ENCODE measurements at regions not wholly inside any gene's neighbourhood (a gene's known extent, or its start where the extent isn't known, plus 50 kb on each side); places are given as distances from the start of the nearest gene placed in this dataset.

DNA sequence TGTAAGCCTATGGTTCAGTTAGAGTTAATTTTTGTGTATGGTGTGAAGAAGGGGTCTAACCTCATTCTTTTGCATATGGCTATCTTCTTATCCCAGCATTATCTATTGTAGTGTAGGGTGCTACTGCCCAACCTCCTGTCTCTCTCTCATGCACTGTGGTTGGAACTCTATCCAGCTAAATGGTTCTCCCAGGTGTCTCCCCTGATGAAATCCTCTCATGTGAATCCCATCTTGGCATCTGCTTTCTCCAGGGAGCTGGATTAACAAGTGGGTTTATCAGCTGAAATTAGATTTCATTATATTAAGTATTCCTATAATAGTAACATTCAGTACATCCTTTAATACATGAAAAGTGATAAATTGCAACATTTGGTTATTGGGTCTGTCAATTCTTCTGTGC lies 224.7 kb upstream of the SFRP2 start:
- H2BK12ac ChIP-seq (ENCODE audit: low read depth, low read length): no peak overlapping the region
- no peaks in the 10 kb centered on the region for H3K79me1 ChIP-seq (ENCODE audit: low read depth, low read length)

More for the DNA sequence above, 224.7 kb upstream of the SFRP2 start:
- no peaks in the 10 kb centered on the region; a peak in 1 of 7 replicates for H3K27me3 ChIP-seq (replicated peaks in 1 of 4; ENCODE audit: control insufficient read depth in 3 of 4, extremely low read depth in 1 of 4, insufficient read depth in 3 of 4, low read length in 3 of 4)
- H3K4ac ChIP-seq (replicated peaks; ENCODE audit: insufficient read length, low read depth, low read length): no peak overlapping the region
- H3K79me2 ChIP-seq (ENCODE audit: control insufficient read depth in 1 of 2, insufficient read depth in 2 of 2, low read length in 2 of 2): no peaks in the 10 kb centered on the region
- TF ChIP-seq, protein P1, sequence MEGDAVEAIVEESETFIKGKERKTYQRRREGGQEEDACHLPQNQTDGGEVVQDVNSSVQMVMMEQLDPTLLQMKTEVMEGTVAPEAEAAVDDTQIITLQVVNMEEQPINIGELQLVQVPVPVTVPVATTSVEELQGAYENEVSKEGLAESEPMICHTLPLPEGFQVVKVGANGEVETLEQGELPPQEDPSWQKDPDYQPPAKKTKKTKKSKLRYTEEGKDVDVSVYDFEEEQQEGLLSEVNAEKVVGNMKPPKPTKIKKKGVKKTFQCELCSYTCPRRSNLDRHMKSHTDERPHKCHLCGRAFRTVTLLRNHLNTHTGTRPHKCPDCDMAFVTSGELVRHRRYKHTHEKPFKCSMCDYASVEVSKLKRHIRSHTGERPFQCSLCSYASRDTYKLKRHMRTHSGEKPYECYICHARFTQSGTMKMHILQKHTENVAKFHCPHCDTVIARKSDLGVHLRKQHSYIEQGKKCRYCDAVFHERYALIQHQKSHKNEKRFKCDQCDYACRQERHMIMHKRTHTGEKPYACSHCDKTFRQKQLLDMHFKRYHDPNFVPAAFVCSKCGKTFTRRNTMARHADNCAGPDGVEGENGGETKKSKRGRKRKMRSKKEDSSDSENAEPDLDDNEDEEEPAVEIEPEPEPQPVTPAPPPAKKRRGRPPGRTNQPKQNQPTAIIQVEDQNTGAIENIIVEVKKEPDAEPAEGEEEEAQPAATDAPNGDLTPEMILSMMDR (IDR thresholded peaks at IDR 0.05; ENCODE audit: control extremely low read depth in 1 of 3, insufficient read depth in 1 of 3, low read depth in 1 of 3, low read length in 3 of 3): no peak
- TF ChIP-seq CTBP2 (IDR thresholded peaks at IDR 0.05; ENCODE audit: borderline replicate concordance, insufficient read depth, insufficient read length, low read length): no peak
- TF ChIP-seq, protein P2, sequence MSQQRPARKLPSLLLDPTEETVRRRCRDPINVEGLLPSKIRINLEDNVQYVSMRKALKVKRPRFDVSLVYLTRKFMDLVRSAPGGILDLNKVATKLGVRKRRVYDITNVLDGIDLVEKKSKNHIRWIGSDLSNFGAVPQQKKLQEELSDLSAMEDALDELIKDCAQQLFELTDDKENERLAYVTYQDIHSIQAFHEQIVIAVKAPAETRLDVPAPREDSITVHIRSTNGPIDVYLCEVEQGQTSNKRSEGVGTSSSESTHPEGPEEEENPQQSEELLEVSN (IDR thresholded peaks at IDR 0.05): no peak
- no peak overlapping the region for H4K5ac ChIP-seq (ENCODE audit: insufficient read length, low read depth, low read length)
- H3K18ac ChIP-seq (ENCODE audit: extremely low read depth, low read length): no peak overlapping the region
- H3K23me2 ChIP-seq (ENCODE audit: low read depth, low read length): peaks cover 2% of the 10 kb centered on the region; the same call in 1 of the 2 replicates
- no peak overlapping the region for H2AK5ac ChIP-seq (ENCODE audit: low read depth, low read length)
- H3K4me2 ChIP-seq (ENCODE audit: insufficient read depth in 1 of 2, low read depth in 2 of 2, low read length in 2 of 2): no peak overlapping the region
- DNase-seq (ENCODE audit: low read depth in 1 of 2, low spot score in 2 of 2): no peak
- H4K20me1 ChIP-seq (replicated peaks in 1 of 2; ENCODE audit: control insufficient read depth in 1 of 2, insufficient read depth in 2 of 2, low read length in 2 of 2): no peaks in the 10 kb centered on the region
- FAIRE-seq: no peak
- H3K23ac ChIP-seq (ENCODE audit: insufficient read length): no peak overlapping the region
- no peak overlapping the region for H2BK120ac ChIP-seq (replicated peaks; ENCODE audit: low read depth, low read length)
- no peaks in the 10 kb centered on the region for H3K9me3 ChIP-seq (ENCODE audit: insufficient read depth in 2 of 2, low read depth in 1 of 2, low read length in 1 of 2)
- H3K4me1 ChIP-seq (replicated peaks in 1 of 4; ENCODE audit: control insufficient read depth in 3 of 4, insufficient read depth in 4 of 4, low read length in 3 of 4): no peaks in the 10 kb centered on the region
- H2BK20ac ChIP-seq (ENCODE audit: low read length): no peak overlapping the region
- no peak overlapping the region for H2AFZ ChIP-seq (ENCODE audit: low read length)
- no peak overlapping the region for H3K14ac ChIP-seq (ENCODE audit: insufficient read length)
- ChIA-PET POLR2A (ENCODE audit: partially characterized antibody) (no interaction called here), CTCF (ENCODE audit: partially characterized antibody) (interaction anchor here (3.8 kb wide), 1 partner anchor 221 kb away, joined by 20 read pairs; no protein-coding TSS in a partner anchor)
- H2BK15ac ChIP-seq (ENCODE audit: low read length): no peak overlapping the region
- H3K9ac ChIP-seq (replicated peaks in 1 of 4; ENCODE audit: extremely low read depth in 1 of 4, low read depth in 3 of 4, low read length in 3 of 4): no peak overlapping the region
- H3K56ac ChIP-seq (replicated peaks; ENCODE audit: insufficient read length, low read depth, low read length): no peak overlapping the region
- H4K91ac ChIP-seq (replicated peaks; ENCODE audit: insufficient read length, low read length): no peak overlapping the region
- no peaks in the 10 kb centered on the region for H3K36me3 ChIP-seq (ENCODE audit: control insufficient read depth in 2 of 4, insufficient read depth in 4 of 4, low read length in 3 of 4)
- no peak overlapping the region for H3K4me3 ChIP-seq (ENCODE audit: extremely low read depth in 1 of 4, insufficient read depth in 2 of 4, low read depth in 3 of 4, low read length in 4 of 4)
- H3K27ac ChIP-seq (ENCODE audit: low read depth, low read length): no peak overlapping the region
- no peak overlapping the region for H4K8ac ChIP-seq (ENCODE audit: extremely low read depth, insufficient read depth, low read length)
- H2BK5ac ChIP-seq (ENCODE audit: low read depth, low read length): no peak overlapping the region

Data from H1 (cell line).